ES-I3 (cell line): ENCODE measurements at regions not wholly inside any gene's neighbourhood (a gene's known extent, or its start where the extent isn't known, plus 50 kb on each side); places are given as distances from the start of the nearest gene placed in this dataset.

Experiments used
- H3K36me3 ChIP-seq: 2 replicates; pipeline ENCODE4 v1.6.1; 2013; ENCODE audit warnings: mild to moderate bottlenecking, low read length, control low read depth, moderate library complexity; ENCODE audit not compliant: insufficient read depth
- H3K4me1 ChIP-seq: 2 replicates; pipeline ENCODE4 v1.6.1; 2013; ENCODE audit warnings: mild to moderate bottlenecking, control low read depth, low read length; ENCODE audit not compliant: insufficient read depth
- H3K9ac ChIP-seq: 2 replicates; pipeline ENCODE4 v1.6.1; 2013; ENCODE audit warnings: low read depth, mild to moderate bottlenecking, low read length, moderate library complexity
- H3K9me3 ChIP-seq: 2 replicates; pipeline ENCODE4 v1.6.1; 2013; ENCODE audit warnings: mild to moderate bottlenecking, low read length, moderate library complexity; ENCODE audit not compliant: control insufficient read depth, insufficient read depth

- H3K9ac ChIP-seq: no peak overlapping the region
- no peaks in the 10 kb centered on the region for H3K9me3 ChIP-seq
- no peaks in the 10 kb centered on the region for H3K36me3 ChIP-seq
- no peaks in the 10 kb centered on the region for H3K4me1 ChIP-seq
Measured at GRCh38 chr6:170082067-170082466, 208.8 kb downstream of the DLL1 start.

GRCh38 chr6:170081556-170081955 is 209.3 kb downstream of the DLL1 start:
- H3K9me3 ChIP-seq: no peaks in the 10 kb centered on the region
- H3K9ac ChIP-seq: no peak overlapping the region
- no peaks in the 10 kb centered on the region for H3K4me1 ChIP-seq
- no peaks in the 10 kb centered on the region for H3K36me3 ChIP-seq

- no peak overlapping the region for H3K9ac ChIP-seq
- no peaks in the 10 kb centered on the region for H3K9me3 ChIP-seq
- H3K36me3 ChIP-seq: no peaks in the 10 kb centered on the region
- H3K4me1 ChIP-seq: no peaks in the 10 kb centered on the region
Measured at GRCh38 chr6:170080828-170081371, 210.0 kb downstream of the DLL1 start.

GRCh38 chr6:170080169-170080827 is 210.6 kb downstream of the DLL1 start:
- Histone ChIP-seq H3K4me1 (no peaks in the 10 kb centered on the region), H3K9me3 (no peaks in the 10 kb centered on the region), H3K9ac (no peak overlapping the region), H3K36me3 (no peaks in the 10 kb centered on the region)

GRCh38 chr6:170076466-170077165 is 214.3 kb downstream of the DLL1 start:
- no peaks in the 10 kb centered on the region for H3K36me3 ChIP-seq
- H3K4me1 ChIP-seq: no peaks in the 10 kb centered on the region
- H3K9ac ChIP-seq: no peak overlapping the region
- no peaks in the 10 kb centered on the region for H3K9me3 ChIP-seq

GRCh38 chr6:170075659-170076223 is 215.1 kb downstream of the DLL1 start:
- no peaks in the 10 kb centered on the region for H3K9me3 ChIP-seq

GRCh38 chr6:170074907-170075306 is 216.0 kb downstream of the DLL1 start:
- Histone ChIP-seq H3K9ac (no peak overlapping the region), H3K9me3 (no peaks in the 10 kb centered on the region), H3K36me3 (no peaks in the 10 kb centered on the region), H3K4me1 (no peaks in the 10 kb centered on the region)

More at GRCh38 chr6:170075659-170076223, 215.1 kb downstream of the DLL1 start:
- Histone ChIP-seq H3K36me3 (no peaks in the 10 kb centered on the region), H3K4me1 (no peaks in the 10 kb centered on the region), H3K9ac (no peak overlapping the region)

GRCh38 chr6:170074435-170074834 is 216.4 kb downstream of the DLL1 start:
- Histone ChIP-seq H3K4me1 (no peaks in the 10 kb centered on the region), H3K36me3 (no peaks in the 10 kb centered on the region), H3K9ac (no peak overlapping the region), H3K9me3 (peaks cover 3% of the 10 kb centered on the region; the same call in 1 of the 2 replicates)

- no peak overlapping the region for H3K9ac ChIP-seq
- H3K9me3 ChIP-seq: peaks cover 5% of the 10 kb centered on the region; the same call in 1 of the 2 replicates
- no peaks in the 10 kb centered on the region for H3K36me3 ChIP-seq
- H3K4me1 ChIP-seq: no peaks in the 10 kb centered on the region
Measured at GRCh38 chr6:170073846-170074245, 217.0 kb downstream of the DLL1 start.

GRCh38 chr6:170072246-170072645 is 218.6 kb downstream of the DLL1 start:
- Histone ChIP-seq H3K4me1 (no peaks in the 10 kb centered on the region), H3K9ac (no peak overlapping the region), H3K36me3 (no peaks in the 10 kb centered on the region), H3K9me3 (peaks cover 5% of the 10 kb centered on the region; the same call in 1 of the 2 replicates)

GRCh38 chr6:170069611-170070010 is 221.3 kb downstream of the DLL1 start:
- no peak overlapping the region for H3K9ac ChIP-seq
- H3K9me3 ChIP-seq: peaks cover 5% of the 10 kb centered on the region; the same call in 1 of the 2 replicates
- no peaks in the 10 kb centered on the region for H3K4me1 ChIP-seq
- no peaks in the 10 kb centered on the region for H3K36me3 ChIP-seq

GRCh38 chr6:170068496-170068895 is 222.4 kb downstream of the DLL1 start:
- no peak overlapping the region for H3K9ac ChIP-seq
- H3K9me3 ChIP-seq: peaks cover 5% of the 10 kb centered on the region; the same call in 1 of the 2 replicates
- no peaks in the 10 kb centered on the region for H3K36me3 ChIP-seq
- H3K4me1 ChIP-seq: no peaks in the 10 kb centered on the region

GRCh38 chr6:170067923-170068360 is 222.9 kb downstream of the DLL1 start:
- Histone ChIP-seq H3K36me3 (no peaks in the 10 kb centered on the region), H3K9ac (no peak overlapping the region), H3K9me3 (peaks cover 5% of the 10 kb centered on the region; the same call in 1 of the 2 replicates), H3K4me1 (no peaks in the 10 kb centered on the region)

GRCh38 chr6:170067181-170067641 is 223.7 kb downstream of the DLL1 start:
- H3K36me3 ChIP-seq: no peaks in the 10 kb centered on the region
- peaks cover 5% of the 10 kb centered on the region; the same call in 1 of the 2 replicates for H3K9me3 ChIP-seq
- no peak overlapping the region for H3K9ac ChIP-seq
- no peaks in the 10 kb centered on the region for H3K4me1 ChIP-seq
